HCT116 (cell line): ENCODE measurements at regions not wholly inside any gene's neighbourhood (a gene's known extent, or its start where the extent isn't known, plus 50 kb on each side); places are given as distances from the start of the nearest gene placed in this dataset.
A peak's percentile ranks its signal among the peaks of the same experiment; 100 is the strongest.

Experiments used
- ATAC-seq: fragments of 200-7000 bp; cut with Tn5 transposase; 2 replicates; pipeline ENCODE4 v1.9.1; 2020; ENCODE audit warnings: mild to moderate bottlenecking, moderate library complexity
- BruUV-seq: library from RNA; stranded (reverse); fragments of 400-500 nt; replicated peaks from 2 replicates; lab custom pipeline; 2021; lab: Mats Ljungman, UMichigan
- CTCF ChIA-PET: fragments of 300-600 bp; sonication (Branson Sonifier 250); formaldehyde crosslinking; loops from one replicate; lab custom pipeline; 2021; ENCODE audit warnings: antibody characterized with exemption; lab: Charles Lee
- POLR2A ChIA-PET: fragments of 300-600, 350-600 bp; sonication (Branson Sonifier 250); formaldehyde crosslinking; loops from one replicate; lab custom pipeline; 2021; ENCODE audit warnings: antibody characterized with exemption; lab: Charles Lee
- RAD21 ChIA-PET, 2 experiments: fragments of 300-600 bp; sonication (Branson Sonifier 250); formaldehyde crosslinking; loops; one replicate each; lab custom pipeline; 2023; ENCODE audit warnings: low total read pairs in 2 of 2; ENCODE audit not compliant: uncharacterized antibody in 2 of 2, unreplicated experiment in 2 of 2, low non-redundant PET in 1 of 2; lab: Charles Lee
- DNase-seq: peaks from one replicate; pipeline ENCODE4 v3.0.0-alpha.2; 2010; ENCODE audit warnings: low read depth, low spot score
- H2AFZ ChIP-seq: fragments of 200-600 bp; shearing (Covaris generic), sonication (generic); 2 replicates; pipeline ENCODE4 v1.6.1; 2017; ENCODE audit warnings: low read depth, mixed run types, mixed read lengths, antibody characterized with exemption, low read length; ENCODE audit not compliant: poor library complexity, severe bottlenecking
- H3K27ac ChIP-seq: 2 replicates; pipeline ENCODE4 v1.5.1; 2012; ENCODE audit warnings: low read depth, low read length
- H3K27me3 ChIP-seq: fragments of 200-600 bp; sonication (generic); 2 replicates; pipeline ENCODE4 v1.6.1; 2016; ENCODE audit warnings: mixed run types, low read length, mixed read lengths; ENCODE audit not compliant: insufficient read depth
- H3K36me3 ChIP-seq, 2 experiments: fragments of 200-500 bp in 1 of 2; fragments of 200-600 bp in 1 of 2; sonication (Bioruptor generic) in 1 of 2; sonication (generic) in 1 of 2; 2 replicates each; pipeline versions ENCODE4 v1.5.1 to v1.6.1; 2014 to 2016; ENCODE audit warnings: low read length in 2 of 2, inconsistent platforms in 1 of 2, mixed read lengths in 1 of 2, mixed run types in 1 of 2; ENCODE audit not compliant: insufficient read depth in 2 of 2, control insufficient read depth in 1 of 2
- H3K4me1 ChIP-seq, 2 experiments: fragments of 200-600 bp in 1 of 2; sonication (generic) in 1 of 2; 2 replicates each; pipeline versions ENCODE4 v1.5.1 to v1.6.1; 2012 to 2017; ENCODE audit warnings: low read length in 2 of 2, inconsistent platforms in 1 of 2, mild to moderate bottlenecking in 1 of 2, mixed read lengths in 1 of 2, mixed run types in 1 of 2, moderate library complexity in 1 of 2; ENCODE audit not compliant: insufficient read depth in 2 of 2, control insufficient read depth in 1 of 2
- H3K4me2 ChIP-seq: fragments of 200-600 bp; sonication (generic); 2 replicates; pipeline ENCODE4 v1.6.1; 2017; ENCODE audit warnings: mixed run types, low read length, mixed read lengths
- H3K4me3 ChIP-seq, 2 experiments: fragments of 200-600 bp in 1 of 2; sonication (generic) in 1 of 2; replicated peaks in 1 of 2; 2 replicates each; pipeline ENCODE4 v1.5.1; 2011 to 2016; ENCODE audit warnings: low read length in 2 of 2, control low read depth in 1 of 2, low read depth in 1 of 2, mild to moderate bottlenecking in 1 of 2, mixed read lengths in 1 of 2, mixed run types in 1 of 2
- H3K79me2 ChIP-seq: fragments of 200-600 bp; sonication (generic); 2 replicates; pipeline ENCODE4 v1.6.1; 2017; ENCODE audit warnings: mild to moderate bottlenecking, mixed run types, low read length, moderate library complexity, mixed read lengths; ENCODE audit not compliant: insufficient read depth
- H3K9ac ChIP-seq: fragments of 200-600 bp; sonication (generic); 2 replicates; pipeline ENCODE4 v1.6.1; 2016; ENCODE audit warnings: low read length, mixed read lengths
- H3K9me2 ChIP-seq: fragments of 200-600 bp; sonication (generic), shearing (Covaris generic); 2 replicates; pipeline ENCODE4 v1.6.1; 2017; ENCODE audit warnings: mixed run types, mild to moderate bottlenecking, moderate library complexity; ENCODE audit not compliant: insufficient read depth
- H3K9me3 ChIP-seq, 2 experiments: fragments of 200-500 bp in 1 of 2; fragments of 200-600 bp in 1 of 2; sonication (Bioruptor generic) in 1 of 2; sonication (generic) in 1 of 2; 2 replicates each; pipeline ENCODE4 v1.6.1; 2014 to 2017; ENCODE audit warnings: low read length in 2 of 2, mixed read lengths in 2 of 2, inconsistent platforms in 1 of 2, low read depth in 1 of 2, mild to moderate bottlenecking in 1 of 2, mixed run types in 1 of 2, moderate library complexity in 1 of 2; ENCODE audit not compliant: control insufficient read depth in 1 of 2, insufficient read depth in 1 of 2
- H4K20me1 ChIP-seq: fragments of 200-600 bp; sonication (generic), shearing (Covaris generic); 2 replicates; pipeline ENCODE4 v1.6.1; 2017; ENCODE audit warnings: mixed run types, mild to moderate bottlenecking, moderate library complexity; ENCODE audit not compliant: insufficient read depth
- ATF3 ChIP-seq: IDR thresholded peaks from 2 replicates; pipeline ENCODE4 v1.6.1; 2012
- CBX3 ChIP-seq: IDR thresholded peaks from 2 replicates; pipeline ENCODE4 v1.6.1; 2012; ENCODE audit warnings: low read depth
- CEBPB ChIP-seq: IDR thresholded peaks from 2 replicates; pipeline ENCODE4 v1.6.1; 2012; ENCODE audit warnings: low read depth
- CTCF ChIP-seq, 3 experiments: fragments of 200-600 bp in 1 of 3; sonication (generic) in 1 of 3; IDR thresholded peaks in 2 of 3; conservative IDR thresholded peaks in 1 of 3; 2 replicates each; pipeline ENCODE4 v1.5.1; 2012 to 2017; ENCODE audit warnings: low read depth in 2 of 3, low read length in 2 of 3, antibody characterized with exemption in 1 of 3, borderline replicate concordance in 1 of 3, control low read depth in 1 of 3, mild to moderate bottlenecking in 1 of 3, mixed read lengths in 1 of 3, mixed run types in 1 of 3, moderate library complexity in 1 of 3; ENCODE audit not compliant: insufficient read depth in 1 of 3
- EGR1 ChIP-seq: IDR thresholded peaks from 2 replicates; pipeline ENCODE4 v1.6.1; 2012; ENCODE audit warnings: low read depth
- ELF1 ChIP-seq: IDR thresholded peaks from 2 replicates; pipeline ENCODE4 v1.6.1; 2012; ENCODE audit warnings: low read depth, borderline replicate concordance
- EZH2 ChIP-seq: fragments of 200-600 bp; sonication (generic); IDR thresholded peaks from 2 replicates; pipeline ENCODE4 v1.6.1; 2017; ENCODE audit warnings: antibody characterized with exemption, mixed run types
- EZH2phosphoT487 ChIP-seq: fragments of 200-600 bp; IDR thresholded peaks from 2 replicates; pipeline ENCODE4 v1.6.1; 2018; ENCODE audit warnings: antibody characterized with exemption, borderline replicate concordance
- FOSL1 ChIP-seq: IDR thresholded peaks from 2 replicates; pipeline ENCODE4 v1.6.1; 2012; ENCODE audit warnings: low read depth
- JUND ChIP-seq: IDR thresholded peaks from 2 replicates; pipeline ENCODE4 v1.6.1; 2012
- MAX ChIP-seq: IDR thresholded peaks from 2 replicates; pipeline ENCODE4 v1.6.1; 2012
- POLR2AphosphoS5 ChIP-seq: IDR thresholded peaks from 2 replicates; pipeline ENCODE4 v1.6.1; 2011; ENCODE audit warnings: mild to moderate bottlenecking, low read depth, low read length, moderate library complexity
- RAD21 ChIP-seq: IDR thresholded peaks from 2 replicates; pipeline ENCODE4 v1.6.1; 2012; ENCODE audit warnings: low read depth, mild to moderate bottlenecking
- REST ChIP-seq: IDR thresholded peaks from 2 replicates; pipeline ENCODE4 v1.6.1; 2012; ENCODE audit warnings: low read depth
- SP1 ChIP-seq: IDR thresholded peaks from 2 replicates; pipeline ENCODE4 v1.6.1; 2012; ENCODE audit warnings: low read depth
- SRF ChIP-seq: IDR thresholded peaks from 2 replicates; pipeline ENCODE4 v1.6.1; 2012; ENCODE audit warnings: low read depth
- TCF7L2 ChIP-seq: IDR thresholded peaks from 2 replicates; pipeline ENCODE4 v1.7.0; 2011; ENCODE audit warnings: borderline replicate concordance, inconsistent platforms; ENCODE audit not compliant: insufficient read depth, insufficient read length; ENCODE audit errors: extremely low read depth
- YY1 ChIP-seq: IDR thresholded peaks from 2 replicates; pipeline ENCODE4 v1.6.1; 2011; ENCODE audit warnings: low read length, low read depth, moderate library complexity, mild to moderate bottlenecking; ENCODE audit not compliant: insufficient replicate concordance; ENCODE audit errors: extremely low read depth
- ZBTB33 ChIP-seq: IDR thresholded peaks from 2 replicates; pipeline ENCODE4 v1.6.1; 2011; ENCODE audit warnings: mild to moderate bottlenecking, low read length, moderate library complexity; ENCODE audit not compliant: insufficient replicate concordance; ENCODE audit errors: extremely low read depth
- ZFX ChIP-seq: fragments of 450-650 bp; IDR thresholded peaks from 2 replicates; pipeline ENCODE4 v1.6.1; 2017
- ZNF274 ChIP-seq: fragments of 200-500 bp; sonication (Bioruptor generic); IDR thresholded peaks from 2 replicates; pipeline ENCODE4 v1.6.1; 2014; ENCODE audit warnings: mild to moderate bottlenecking, low read depth, low read length, inconsistent platforms
- intact Hi-C: fragments of 100-400 bp; cut with micrococcal nuclease; formaldehyde crosslinking; loops from 2 replicates; pipeline ENCODE4 v1.10.0; 2022

- H3K36me3 ChIP-seq: no peaks in the 10 kb centered on the region
- no peak overlapping the region for H3K9ac ChIP-seq
- POLR2A ChIA-PET: no interaction called here
- H3K4me2 ChIP-seq: peak overlapping the region; percentile 45
- H3K4me1 ChIP-seq: peaks cover 12 to 57% of the 10 kb centered on the region in 2 experiments
- ATAC-seq (no peak), DNase-seq (no peak)
- RAD21 ChIA-PET: no interaction called here
- no peaks in the 10 kb centered on the region for H3K27me3 ChIP-seq
- BruUV-seq: no TSS peak
- H3K9me3 ChIP-seq: no peaks in the 10 kb centered on the region
- H3K9me2 ChIP-seq: no peaks in the 10 kb centered on the region
- no peak for TF ChIP-seq EZH2phosphoT487
- TF ChIP-seq CTCF (IDR thresholded peaks at IDR 0.05 in 2 of 3, conservative IDR thresholded peaks at IDR 0.05 in 1 of 3; ENCODE audit: borderline replicate concordance in 1 of 3, insufficient read depth in 1 of 3, low read depth in 2 of 3, low read length in 2 of 3): no peak
- no peak for TF ChIP-seq FOSL1
- no peak for TF ChIP-seq ZBTB33
- no peak for TF ChIP-seq ATF3
- TF ChIP-seq EGR1: no peak
- TF ChIP-seq POLR2AphosphoS5: no peak
- peak; percentile 89 for TF ChIP-seq CEBPB
- TF ChIP-seq CBX3: no peak
- 0 out of 2 replicates have a peak, but pooled peaks have one; percentile 6 for TF ChIP-seq SP1
- no peak for TF ChIP-seq RAD21
- no peak for TF ChIP-seq EZH2
- TF ChIP-seq TCF7L2: no peak
- TF ChIP-seq SRF: no peak
- no peak for TF ChIP-seq ZNF274
- TF ChIP-seq MAX: no peak
- TF ChIP-seq JUND: peak; percentile 33; the same call in 1 of the 2 replicates
- TF ChIP-seq REST: no peak
- TF ChIP-seq ELF1: no peak
- no peak for TF ChIP-seq YY1
- no peak for TF ChIP-seq ZFX
- no peak overlapping the region for H3K4me3 ChIP-seq
- CTCF ChIA-PET: no interaction called here
- no peak overlapping the region for H3K27ac ChIP-seq
- no peaks in the 10 kb centered on the region for H4K20me1 ChIP-seq
- peak overlapping the region; percentile 16 for H2AFZ ChIP-seq
- intact Hi-C loops: no loop called here
- no peaks in the 10 kb centered on the region for H3K79me2 ChIP-seq
These were observed 181.1 kb upstream of the TENT5A start for GRCh38 chr6:81933608-81934051.
